Breast epithelium (tissue), 3 donors: ENCODE measurements at regions not wholly inside any gene's neighbourhood (a gene's known extent, or its start where the extent isn't known, plus 50 kb on each side); places are given as distances from the start of the nearest gene placed in this dataset.
"Not testable (repeated sequence)": the region's sequence is repeated elsewhere in the genome, so short reads cannot be mapped to it uniquely, and the experiment has no call there.

Source experiments
- CTCF ChIP-seq, 3 donors: fragments of 450-650 bp; IDR thresholded peaks; one replicate each; pipeline ENCODE4 v1.5.1; 2016 to 2017; ENCODE audit warnings: antibody characterized with exemption in 3 of 3, mild to moderate bottlenecking in 3 of 3, moderate library complexity in 3 of 3
- POLR2A ChIP-seq: fragments of 450-650 bp; IDR thresholded peaks from one replicate; pipeline ENCODE4 v1.6.1; 2016; ENCODE audit warnings: antibody characterized with exemption, mild to moderate bottlenecking, moderate library complexity

- not testable (repeated sequence) for TF ChIP-seq CTCF (IDR thresholded peaks at IDR 0.05); POLR2A
These were observed 774.6 kb downstream of the TMEM121 start for GRCh38 chr14:106300951-106301510.
